Erythroblast (primary cell): ENCODE measurements at regions not wholly inside any gene's neighbourhood (a gene's known extent, or its start where the extent isn't known, plus 50 kb on each side); places are given as distances from the start of the nearest gene placed in this dataset.

Source experiments
- GATA1 ChIP-seq: IDR thresholded peaks from 2 replicates; pipeline ENCODE4 v1.6.1; 2011; ENCODE audit warnings: low read depth, mild to moderate bottlenecking, control low read depth, low read length, moderate library complexity
- POLR2A ChIP-seq: IDR thresholded peaks from 2 replicates; pipeline ENCODE4 v1.6.1; 2011; ENCODE audit warnings: mild to moderate bottlenecking, low read length

DNA sequence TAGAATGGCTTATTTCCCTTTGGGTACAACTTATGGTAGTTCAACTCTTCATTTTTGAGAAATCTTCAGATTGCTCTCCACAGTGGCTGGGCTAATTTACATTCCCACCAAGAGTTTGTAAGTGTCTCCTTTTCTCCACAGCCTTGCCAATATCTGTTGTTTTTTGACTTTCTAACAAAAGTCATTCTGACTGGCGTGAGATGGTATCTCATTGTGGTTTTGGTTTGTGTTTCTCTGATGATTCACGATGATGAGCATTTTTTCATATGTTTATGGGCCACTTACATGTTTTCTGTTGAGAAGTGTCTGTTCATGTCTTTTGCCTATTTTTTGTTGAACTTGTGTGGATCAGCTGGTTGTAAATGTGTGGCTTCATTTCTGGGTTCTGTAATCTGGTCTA lies 871.0 kb downstream of the EPHA4 start:
- TF ChIP-seq POLR2A (no peak), GATA1 (no peak)
